HG03521 (cell line): ENCODE measurements at regions not wholly inside any gene's neighbourhood (a gene's known extent, or its start where the extent isn't known, plus 50 kb on each side); places are given as distances from the start of the nearest gene placed in this dataset.

Experiments
- ATAC-seq: cut with Tn5 transposase; IDR thresholded peaks from one replicate; pipeline ENCODE4 v1.9.1; 2021; ENCODE audit warnings: mild to moderate bottlenecking, moderate library complexity; ENCODE audit not compliant: unreplicated experiment

GRCh38 chr1:232263452-232263851 is 366.5 kb downstream of the SIPA1L2 start:
- ATAC-seq, result no peak

GRCh38 chr1:232262991-232263390 is 366.9 kb downstream of the SIPA1L2 start:
- no peak for ATAC-seq

GRCh38 chr1:232260861-232261260 is 369.1 kb downstream of the SIPA1L2 start:
- no peak for ATAC-seq

GRCh38 chr1:232260045-232260444 is 369.9 kb downstream of the SIPA1L2 start:
- ATAC-seq, result no peak

GRCh38 chr1:232259333-232259732 is 370.6 kb downstream of the SIPA1L2 start:
- no peak for ATAC-seq

GRCh38 chr1:232252546-232253118 is 377.3 kb downstream of the SIPA1L2 start:
- no peak for ATAC-seq

- no peak for ATAC-seq
Observed at GRCh38 chr1:232250838-232251237, 379.1 kb downstream of the SIPA1L2 start.

- ATAC-seq, result no peak
Observed at GRCh38 chr1:232249861-232250777, 379.8 kb downstream of the SIPA1L2 start.

GRCh38 chr1:232249339-232249738 is 380.6 kb downstream of the SIPA1L2 start:
- no peak for ATAC-seq

GRCh38 chr1:232248276-232248820 is 381.6 kb downstream of the SIPA1L2 start:
- no peak for ATAC-seq

GRCh38 chr1:232247669-232248068 is 382.3 kb downstream of the SIPA1L2 start:
- ATAC-seq, result no peak

GRCh38 chr1:232244426-232244825 is 385.5 kb downstream of the SIPA1L2 start:
- no peak for ATAC-seq

- no peak for ATAC-seq
Observed at GRCh38 chr1:232239998-232240397, 389.9 kb downstream of the SIPA1L2 start.

GRCh38 chr1:232239522-232239921 is 390.4 kb downstream of the SIPA1L2 start:
- no peak for ATAC-seq

- ATAC-seq, result no peak
Observed at GRCh38 chr1:232238009-232238408, 391.9 kb downstream of the SIPA1L2 start.

- ATAC-seq, result no peak
Observed at GRCh38 chr1:232227306-232227705, 402.6 kb downstream of the SIPA1L2 start.

GRCh38 chr1:232226197-232226712 is 403.7 kb downstream of the SIPA1L2 start:
- no peak for ATAC-seq

- ATAC-seq, result no peak
Observed at GRCh38 chr1:232225336-232226131, 404.4 kb downstream of the SIPA1L2 start.

- no peak for ATAC-seq
Observed at GRCh38 chr1:232223887-232224286, 406.0 kb downstream of the SIPA1L2 start.

- no peak for ATAC-seq
Observed at GRCh38 chr1:232223183-232223708, 406.7 kb downstream of the SIPA1L2 start.

- no peak for ATAC-seq
Observed at GRCh38 chr1:232222614-232223013, 407.3 kb downstream of the SIPA1L2 start.
